Right lobe of liver (tissue), 4 donors: ENCODE measurements at regions not wholly inside any gene's neighbourhood (a gene's known extent, or its start where the extent isn't known, plus 50 kb on each side); places are given as distances from the start of the nearest gene placed in this dataset.

Experiments
- POLR2A ChIP-seq: fragments of 450-650 bp; IDR thresholded peaks from one replicate; pipeline ENCODE4 v1.6.1; 2017; ENCODE audit warnings: antibody characterized with exemption, mild to moderate bottlenecking
- TF ChIP-seq, protein P1 (sequence below), 4 donors: fragments of 200-600 bp in 3 of 4; fragments of 450-650 bp in 1 of 4; IDR thresholded peaks; one replicate each; pipeline versions ENCODE4 v1.5.1 to v1.8.0; 2016 to 2022; ENCODE audit warnings: antibody characterized with exemption in 4 of 4, mild to moderate bottlenecking in 2 of 4
- donor health status: DM: no; HTN: no; CAD: no.
- donor health status: DM: no; HTN: no; CAD: no.
- donor health status: DM: no; HTN: yes; CAD: no.

DNA sequence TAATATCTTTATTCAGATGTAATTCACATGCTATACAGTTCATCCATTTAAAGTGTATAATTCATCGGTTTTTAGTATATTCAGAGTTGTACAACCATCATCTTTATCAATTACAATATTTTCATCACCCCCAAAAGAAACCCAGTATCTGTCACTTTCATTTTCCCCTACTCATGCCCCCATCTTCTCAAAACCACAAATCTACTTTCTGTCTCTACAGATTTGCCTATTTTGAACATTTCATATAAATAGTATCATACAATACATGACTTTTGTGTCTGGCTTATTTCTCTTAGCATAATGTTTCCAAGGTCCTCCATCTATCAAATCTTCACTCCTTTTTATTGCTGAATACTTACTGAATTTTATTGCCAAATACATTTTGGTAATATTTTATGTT is 305.1 kb upstream of the SGCD start:
- TF ChIP-seq, protein P1, sequence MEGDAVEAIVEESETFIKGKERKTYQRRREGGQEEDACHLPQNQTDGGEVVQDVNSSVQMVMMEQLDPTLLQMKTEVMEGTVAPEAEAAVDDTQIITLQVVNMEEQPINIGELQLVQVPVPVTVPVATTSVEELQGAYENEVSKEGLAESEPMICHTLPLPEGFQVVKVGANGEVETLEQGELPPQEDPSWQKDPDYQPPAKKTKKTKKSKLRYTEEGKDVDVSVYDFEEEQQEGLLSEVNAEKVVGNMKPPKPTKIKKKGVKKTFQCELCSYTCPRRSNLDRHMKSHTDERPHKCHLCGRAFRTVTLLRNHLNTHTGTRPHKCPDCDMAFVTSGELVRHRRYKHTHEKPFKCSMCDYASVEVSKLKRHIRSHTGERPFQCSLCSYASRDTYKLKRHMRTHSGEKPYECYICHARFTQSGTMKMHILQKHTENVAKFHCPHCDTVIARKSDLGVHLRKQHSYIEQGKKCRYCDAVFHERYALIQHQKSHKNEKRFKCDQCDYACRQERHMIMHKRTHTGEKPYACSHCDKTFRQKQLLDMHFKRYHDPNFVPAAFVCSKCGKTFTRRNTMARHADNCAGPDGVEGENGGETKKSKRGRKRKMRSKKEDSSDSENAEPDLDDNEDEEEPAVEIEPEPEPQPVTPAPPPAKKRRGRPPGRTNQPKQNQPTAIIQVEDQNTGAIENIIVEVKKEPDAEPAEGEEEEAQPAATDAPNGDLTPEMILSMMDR (IDR thresholded peaks at IDR 0.05) = no peak
- no peak for TF ChIP-seq POLR2A
